Left cardiac atrium (tissue), 4 donors: ENCODE measurements at regions not wholly inside any gene's neighbourhood (a gene's known extent, or its start where the extent isn't known, plus 50 kb on each side); places are given as distances from the start of the nearest gene placed in this dataset.
"Not testable (repeated sequence)": the region's sequence is repeated elsewhere in the genome, so short reads cannot be mapped to it uniquely, and the experiment has no call there.

ENCODE experiments used
- ATAC-seq, 2 donors: fragments of 200-7000 bp; cut with Tn5 transposase; one replicate each; pipeline ENCODE4 v1.9.1; 2020; ENCODE audit warnings: mild to moderate bottlenecking in 2 of 2, moderate library complexity in 2 of 2
- DNase-seq: peaks from one replicate; pipeline ENCODE4 v3.0.0-alpha.2; 2020
- intact Hi-C, 2 donors: fragments of 100-400 bp; cut with DNase I; formaldehyde crosslinking; loops; one replicate each; pipeline versions ENCODE4 v1.14.1 to v1.15.1; 2022 to 2023
- donor health status: DM: no; HTN: yes; CAD: no.
- donor health status: DM: no; HTN: yes; CAD: no; lungs with severe emphysema.
- donor health status: DM: yes; HTN: yes; CAD: no.
- donor health status: Dilated cardiomyopathy.

GRCh38 chr15:28614420-28614819 lies 61.1 kb downstream of the GOLGA6L25 start:
- intact Hi-C loops, DNase-seq, ATAC-seq: not testable (repeated sequence)

GRCh38 chr15:28621704-28622103 lies 68.3 kb downstream of the GOLGA6L25 start:
- ATAC-seq, intact Hi-C loops, DNase-seq: not testable (repeated sequence)

DNA sequence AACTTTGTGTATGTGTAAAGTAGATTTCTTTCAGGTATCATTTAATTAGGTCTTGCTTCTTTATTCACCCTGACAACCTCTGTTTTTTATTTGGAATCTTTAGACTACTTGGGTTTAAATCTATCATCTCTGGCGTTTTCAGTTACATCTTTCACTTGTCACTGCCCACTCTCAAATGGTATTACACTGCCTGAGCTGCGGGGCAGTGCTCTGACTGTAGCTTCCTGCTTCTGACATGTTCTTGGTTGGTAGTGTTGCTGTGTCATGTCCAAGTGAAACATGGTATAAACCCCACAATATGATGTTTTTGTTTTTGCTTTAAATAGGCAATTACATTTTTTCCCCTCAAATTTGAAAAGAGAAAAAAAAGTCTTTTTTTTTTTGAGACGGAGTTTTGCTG lies 68.8 kb downstream of the GOLGA6L25 start:
- ATAC-seq, DNase-seq, intact Hi-C loops: not testable (repeated sequence)

- intact Hi-C loops = not testable (repeated sequence)
- ATAC-seq = peak; percentile 63 to 96
Observed at GRCh38 chr15:28624381-28624780, 71.0 kb downstream of the GOLGA6L25 start.

DNA sequence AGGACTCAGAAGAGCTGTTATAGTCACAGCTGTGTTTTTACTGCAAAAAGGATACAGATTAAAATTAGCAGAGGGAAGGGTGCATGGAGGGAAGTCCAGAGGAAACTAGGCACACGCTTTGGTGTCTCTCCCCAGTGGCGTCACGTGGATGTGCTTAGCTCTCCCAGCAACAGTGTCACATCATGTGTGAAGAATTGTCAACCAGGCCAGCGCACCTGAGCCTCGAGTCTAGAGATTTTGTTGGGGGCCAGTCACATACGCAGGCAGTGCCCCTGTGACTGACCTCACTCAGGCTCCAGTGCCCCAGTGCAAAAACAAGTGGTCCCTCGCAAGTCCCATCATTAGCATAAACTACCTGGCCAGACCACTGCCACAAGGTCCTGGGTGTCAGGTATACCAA lies 73.2 kb downstream of the GOLGA8M start:
- intact Hi-C loops, DNase-seq, ATAC-seq: not testable (repeated sequence)

More at GRCh38 chr15:28624381-28624780, 71.0 kb downstream of the GOLGA6L25 start:
- DNase-seq = not testable (repeated sequence)
